Head of caudate nucleus (tissue), 42 donors: ENCODE measurements at regions not wholly inside any gene's neighbourhood (a gene's known extent, or its start where the extent isn't known, plus 50 kb on each side); places are given as distances from the start of the nearest gene placed in this dataset.

Source experiments
- DNase-seq, 42 donors: peaks; one replicate each; pipeline versions ENCODE4 v3.0.0 to v3.0.0-alpha.2; 2020 to 2021; ENCODE audit warnings: mixed read lengths in 7 of 42
- intact Hi-C: fragments of 100-400 bp; cut with DNase I; formaldehyde crosslinking; loops from one replicate; pipeline ENCODE4 v1.15.0; 2022

DNA sequence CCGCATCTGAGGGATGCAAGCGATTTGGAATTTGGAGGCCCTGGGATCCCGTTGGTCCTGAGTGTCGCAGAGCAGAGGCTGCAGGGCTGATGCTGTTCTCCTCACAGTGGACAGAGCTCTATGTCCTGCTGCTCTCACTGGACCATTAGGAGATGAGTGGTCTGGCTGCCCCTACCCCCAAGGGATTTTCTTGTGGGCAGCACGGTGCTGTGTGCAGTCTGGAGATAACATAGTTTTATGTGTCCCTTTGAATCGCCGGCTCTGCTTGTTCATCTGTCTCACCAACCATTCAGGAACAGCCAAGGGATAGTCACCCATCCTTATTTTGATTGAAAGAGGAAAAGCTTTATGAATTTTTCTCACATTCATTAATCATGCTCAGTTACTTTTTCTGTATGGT, 49.9 kb downstream of the CHRM3 start:
- intact Hi-C loops, result no loop called here
- no peak for DNase-seq

DNA sequence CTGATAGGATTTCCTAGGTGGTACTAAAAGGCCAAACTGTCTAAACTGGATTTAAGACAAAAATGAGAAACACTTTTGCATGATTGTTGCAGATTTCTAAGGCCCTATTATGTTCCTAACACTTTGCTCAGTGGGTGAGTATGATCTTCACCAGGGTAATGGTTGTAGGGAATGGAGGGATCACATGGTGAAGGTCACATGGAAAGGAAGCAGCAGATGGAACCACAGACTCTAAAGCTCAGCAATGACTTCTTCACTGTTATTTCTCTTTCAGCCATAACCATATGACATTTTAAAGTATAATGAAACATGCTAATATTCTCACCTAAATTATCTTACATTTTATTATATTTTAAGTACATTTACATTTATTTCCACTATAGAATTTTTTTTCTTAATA, 51.5 kb downstream of the CHRM3 start:
- DNase-seq, result no peak
- intact Hi-C loops, result no loop called here

GRCh38 chr1:239438891-239439290, 52.5 kb downstream of the CHRM3 start:
- DNase-seq, result no peak
- intact Hi-C loops, result no loop called here

- intact Hi-C loops, result no loop called here
- DNase-seq, result no peak
Observed at GRCh38 chr1:239443361-239443760, 57.0 kb downstream of the CHRM3 start.

- intact Hi-C loops, result no loop called here
- DNase-seq, result no peak
Observed at GRCh38 chr1:239446611-239447010, 60.2 kb downstream of the CHRM3 start.

- intact Hi-C loops, result no loop called here
- DNase-seq, result no peak
Observed at GRCh38 chr1:239448911-239449310, 62.5 kb downstream of the CHRM3 start.

- intact Hi-C loops, result no loop called here
- DNase-seq, result no peak
Observed at GRCh38 chr1:239455743-239456142, 69.4 kb downstream of the CHRM3 start.

- DNase-seq, result no peak
- intact Hi-C loops, result no loop called here
Observed at GRCh38 chr1:239456788-239457187, 70.4 kb downstream of the CHRM3 start.

DNA sequence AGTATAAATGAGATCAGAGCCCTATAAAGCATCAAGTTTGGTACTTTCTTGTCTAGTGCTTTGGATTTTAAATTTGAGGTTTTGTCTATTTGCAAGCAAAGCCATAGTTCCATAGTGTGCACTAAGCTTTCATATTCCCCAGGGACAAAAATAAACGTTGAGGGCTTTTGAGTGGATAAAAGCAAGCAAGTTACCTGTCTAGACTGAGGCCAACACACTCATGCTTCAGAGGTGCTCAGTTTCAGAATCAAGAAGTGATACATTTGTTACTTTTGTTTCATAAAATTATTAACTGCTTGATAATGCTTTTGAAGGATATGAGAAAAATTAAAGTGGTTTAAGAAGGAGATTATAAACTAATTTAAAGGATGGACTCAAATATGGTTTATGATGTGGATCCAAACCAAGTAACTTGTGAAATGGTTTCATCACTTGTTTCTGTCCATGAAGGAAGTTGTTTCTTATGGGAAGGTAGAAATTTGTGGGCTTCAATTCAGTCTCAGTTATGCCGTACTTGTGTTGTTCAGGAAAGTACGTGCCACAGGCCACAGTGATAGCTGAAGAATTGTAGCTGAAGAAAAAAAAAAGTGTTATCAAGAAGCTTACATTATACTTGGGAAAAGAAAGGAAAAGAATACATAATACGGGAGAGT, 71.2 kb downstream of the CHRM3 start:
- no peak for DNase-seq
- intact Hi-C loops, result no loop called here

- intact Hi-C loops, result no loop called here
- no peak for DNase-seq
Observed at GRCh38 chr1:239458144-239458500, 71.8 kb downstream of the CHRM3 start.

DNA sequence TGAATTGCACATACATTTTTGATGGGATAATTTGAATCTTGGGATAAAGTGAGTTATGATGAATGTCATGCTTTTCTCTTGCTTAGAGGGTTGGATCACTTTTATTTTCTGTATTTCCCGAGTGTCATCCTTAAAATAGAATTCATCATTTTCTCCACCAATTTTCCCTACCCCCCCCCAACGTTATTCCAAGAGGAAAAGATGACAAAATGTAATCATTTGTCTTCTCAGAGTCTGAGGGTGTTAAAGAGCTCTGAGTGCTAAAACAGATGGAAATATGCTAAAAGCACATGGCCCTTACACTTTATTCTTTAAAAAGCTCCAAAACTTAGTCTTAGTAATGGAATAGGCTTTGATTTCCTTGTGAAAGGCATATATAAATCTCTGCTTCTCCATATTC, 81.4 kb downstream of the CHRM3 start:
- no peak for DNase-seq
- intact Hi-C loops, result no loop called here

- intact Hi-C loops, result no loop called here
- DNase-seq, result no peak
Observed at GRCh38 chr1:239478069-239478468, 91.7 kb downstream of the CHRM3 start.

DNA sequence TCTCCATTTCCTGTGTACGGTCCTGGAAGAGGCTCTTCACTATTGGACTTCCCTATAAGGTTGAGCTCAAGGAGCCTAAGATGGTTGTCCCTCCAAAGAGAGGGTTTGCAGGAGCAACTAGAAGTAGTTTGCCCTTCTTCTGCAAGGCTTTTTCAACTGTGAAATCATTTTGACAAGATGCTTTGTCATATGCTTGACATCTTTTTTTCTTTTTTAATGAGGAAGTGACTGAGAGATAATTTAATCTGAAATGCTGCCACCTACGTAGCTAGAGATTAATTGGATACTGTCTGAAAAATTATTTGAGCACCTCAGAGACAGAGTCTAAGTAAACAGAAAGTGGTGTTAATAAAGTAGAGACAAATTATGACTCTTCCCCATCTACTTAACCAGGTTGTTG, 97.0 kb downstream of the CHRM3 start:
- intact Hi-C loops, result no loop called here
- no peak for DNase-seq

- DNase-seq, result no peak
- intact Hi-C loops, result no loop called here
Observed at GRCh38 chr1:239493811-239494414, 107.5 kb downstream of the CHRM3 start.

DNA sequence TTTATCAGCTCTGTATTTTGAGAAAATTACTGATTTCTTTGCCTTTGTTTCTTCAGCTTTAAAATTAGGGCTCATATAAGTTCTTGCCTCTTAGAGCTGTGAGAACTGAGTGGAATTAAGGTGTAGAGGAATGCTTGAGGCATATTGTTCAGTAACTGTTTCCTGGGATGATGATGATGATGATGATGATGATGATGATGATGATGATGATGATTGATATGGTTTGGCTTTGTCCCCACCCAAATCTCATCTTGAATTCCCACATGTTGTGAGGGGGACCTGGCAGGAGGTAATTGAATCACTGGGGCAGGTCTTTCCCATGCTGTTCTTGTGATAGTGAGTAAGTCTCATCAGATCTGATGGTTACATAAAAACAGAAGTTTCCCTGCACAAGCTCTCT, 118.7 kb downstream of the CHRM3 start:
- intact Hi-C loops, result no loop called here
- DNase-seq, result no peak

GRCh38 chr1:239507826-239508225, 121.5 kb downstream of the CHRM3 start:
- intact Hi-C loops, result no loop called here
- no peak for DNase-seq

DNA sequence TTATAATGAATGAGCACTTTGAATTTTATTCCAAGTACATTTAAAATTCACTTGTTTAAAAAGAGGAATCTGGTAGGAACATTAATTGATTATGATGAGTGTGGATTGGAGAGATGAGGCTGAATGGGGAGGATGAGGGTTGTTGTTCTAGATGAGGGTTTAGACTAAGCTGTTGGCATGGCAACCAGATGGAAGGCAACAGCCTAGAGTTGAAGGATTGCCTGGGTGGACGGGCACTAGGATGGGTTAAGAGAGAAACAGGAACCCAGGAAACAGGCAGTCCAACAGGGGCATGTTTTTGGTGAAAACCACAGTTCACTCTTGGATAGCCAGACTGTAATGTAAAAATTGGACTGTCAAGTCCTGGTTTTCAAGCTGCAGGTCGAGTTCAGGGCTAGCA, 125.5 kb downstream of the CHRM3 start:
- intact Hi-C loops, result no loop called here
- DNase-seq, result no peak

GRCh38 chr1:239516579-239516978, 130.2 kb downstream of the CHRM3 start:
- DNase-seq, result no peak
- intact Hi-C loops, result no loop called here

GRCh38 chr1:239526391-239526790, 140.0 kb downstream of the CHRM3 start:
- intact Hi-C loops, result no loop called here
- no peak for DNase-seq

GRCh38 chr1:239527051-239527693, 140.8 kb downstream of the CHRM3 start:
- intact Hi-C loops, result no loop called here

More at GRCh38 chr1:239527051-239527693, 140.8 kb downstream of the CHRM3 start:
- DNase-seq, result peak in 4 of 42 donors; percentile 11 to 46 (median 32)
